Femur (tissue), 1 donor: ENCODE measurements at regions not wholly inside any gene's neighbourhood (a gene's known extent, or its start where the extent isn't known, plus 50 kb on each side); places are given as distances from the start of the nearest gene placed in this dataset.
"Not testable (repeated sequence)": the region's sequence is repeated elsewhere in the genome, so short reads cannot be mapped to it uniquely, and the experiment has no call there.

Experiments used
- DNase-seq: peaks from one replicate; pipeline ENCODE4 v3.0.0-alpha.2; 2017

- DNase-seq: no peak
These were observed 1067.7 kb upstream of the SPRY2 start for GRCh38 chr13:81408647-81409046.

- DNase-seq: no peak
These were observed 1065.8 kb upstream of the SPRY2 start for GRCh38 chr13:81406639-81407292.

- DNase-seq: no peak
These were observed 1065.1 kb upstream of the SPRY2 start for GRCh38 chr13:81406022-81406421.

GRCh38 chr13:81396192-81396591, 1055.3 kb upstream of the SPRY2 start:
- no peak for DNase-seq

- DNase-seq: peak; percentile 34
These were observed 1054.4 kb upstream of the SPRY2 start for GRCh38 chr13:81395368-81395767.

GRCh38 chr13:81394640-81395039, 1053.7 kb upstream of the SPRY2 start:
- DNase-seq: no peak

- no peak for DNase-seq
These were observed 1052.8 kb upstream of the SPRY2 start for GRCh38 chr13:81393721-81394120.

- DNase-seq: no peak
These were observed 1052.2 kb upstream of the SPRY2 start for GRCh38 chr13:81393110-81393509.

GRCh38 chr13:81388400-81388799, 1047.5 kb upstream of the SPRY2 start:
- no peak for DNase-seq

GRCh38 chr13:81383444-81383843, 1042.5 kb upstream of the SPRY2 start:
- no peak for DNase-seq

GRCh38 chr13:81382246-81382645, 1041.3 kb upstream of the SPRY2 start:
- no peak for DNase-seq

GRCh38 chr13:81381560-81381959, 1040.6 kb upstream of the SPRY2 start:
- DNase-seq: no peak

- DNase-seq: no peak
These were observed 1038.3 kb upstream of the SPRY2 start for GRCh38 chr13:81379183-81379582.

GRCh38 chr13:81377921-81378320, 1037.0 kb upstream of the SPRY2 start:
- no peak for DNase-seq

GRCh38 chr13:81375709-81376108, 1034.8 kb upstream of the SPRY2 start:
- no peak for DNase-seq

GRCh38 chr13:81362711-81363110, 1021.8 kb upstream of the SPRY2 start:
- not testable (repeated sequence) for DNase-seq

GRCh38 chr13:81350056-81350455, 1009.1 kb upstream of the SPRY2 start:
- no peak for DNase-seq

GRCh38 chr13:81340118-81341069, 999.5 kb upstream of the SPRY2 start:
- not testable (repeated sequence) for DNase-seq

GRCh38 chr13:81339666-81340065, 998.7 kb upstream of the SPRY2 start:
- not testable (repeated sequence) for DNase-seq

- no peak for DNase-seq
These were observed 993.6 kb upstream of the SPRY2 start for GRCh38 chr13:81334481-81334880.

GRCh38 chr13:81326913-81327312, 986.0 kb upstream of the SPRY2 start:
- no peak for DNase-seq

GRCh38 chr13:81320516-81320915, 979.6 kb upstream of the SPRY2 start:
- DNase-seq: no peak

- no peak for DNase-seq
These were observed 978.4 kb upstream of the SPRY2 start for GRCh38 chr13:81319351-81319750.
